MM.1S (cell line): ENCODE measurements at regions not wholly inside any gene's neighbourhood (a gene's known extent, or its start where the extent isn't known, plus 50 kb on each side); places are given as distances from the start of the nearest gene placed in this dataset.

Experiments
- DNase-seq: peaks from one replicate; pipeline ENCODE4 v3.0.0-alpha.2; 2015
- H2AFZ ChIP-seq: fragments of 300-600 bp; sonication (generic); 2 replicates; pipeline ENCODE4 v1.6.0; 2016; ENCODE audit warnings: antibody characterized with exemption, low read length
- H3F3A ChIP-seq: fragments of 300-600 bp; sonication (generic); 2 replicates; pipeline ENCODE4 v1.6.1; 2016; ENCODE audit warnings: mild to moderate bottlenecking, antibody characterized with exemption, low read length, moderate library complexity, mixed read lengths; ENCODE audit not compliant: insufficient read depth
- H3K27ac ChIP-seq: fragments of 300-600 bp; sonication (generic); 2 replicates; pipeline ENCODE4 v1.5.1; 2016; ENCODE audit warnings: mild to moderate bottlenecking, low read length
- H3K27me3 ChIP-seq: fragments of 300-600 bp; sonication (generic); replicated peaks from 2 replicates; pipeline ENCODE4 v1.6.0; 2016; ENCODE audit warnings: low read length; ENCODE audit not compliant: insufficient read depth
- H3K36me3 ChIP-seq: fragments of 300-600 bp; sonication (generic); replicated peaks from 2 replicates; pipeline ENCODE4 v1.6.1; 2016; ENCODE audit warnings: mild to moderate bottlenecking, low read length, mixed read lengths; ENCODE audit not compliant: insufficient read depth
- H3K4me1 ChIP-seq: fragments of 300-600 bp; sonication (generic); 2 replicates; pipeline ENCODE4 v1.6.1; 2016; ENCODE audit warnings: low read length, mixed read lengths
- H3K4me2 ChIP-seq: fragments of 300-600 bp; sonication (generic); 2 replicates; pipeline ENCODE4 v1.6.0; 2016; ENCODE audit warnings: low read depth, low read length
- H3K4me3 ChIP-seq: fragments of 300-600 bp; sonication (generic); 2 replicates; pipeline ENCODE4 v1.5.1; 2016; ENCODE audit warnings: low read length, mixed read lengths
- H3K79me2 ChIP-seq: fragments of 300-600 bp; sonication (generic); 2 replicates; pipeline ENCODE4 v1.6.1; 2016; ENCODE audit warnings: mixed run types, low read length, mixed read lengths
- H3K9ac ChIP-seq: fragments of 300-600 bp; sonication (generic); 2 replicates; pipeline ENCODE4 v1.6.1; 2016; ENCODE audit warnings: low read length, mixed read lengths
- H3K9me2 ChIP-seq: fragments of 300-600 bp; sonication (generic); replicated peaks from 2 replicates; pipeline ENCODE4 v1.6.1; 2016; ENCODE audit warnings: mild to moderate bottlenecking, low read length, mixed read lengths; ENCODE audit not compliant: insufficient read depth
- H3K9me3 ChIP-seq: fragments of 300-600 bp; sonication (generic); replicated peaks from 2 replicates; pipeline ENCODE4 v1.6.1; 2016; ENCODE audit warnings: mild to moderate bottlenecking, low read length, mixed read lengths; ENCODE audit not compliant: insufficient read depth
- H4K20me1 ChIP-seq: fragments of 300-600 bp; sonication (generic); 2 replicates; pipeline ENCODE4 v1.6.1; 2016; ENCODE audit warnings: mild to moderate bottlenecking, low read length, moderate library complexity, mixed read lengths; ENCODE audit not compliant: insufficient read depth
- EZH2 ChIP-seq: fragments of 300-600 bp; sonication (generic); optimal IDR thresholded peaks from 2 replicates; pipeline ENCODE3; 2017; ENCODE audit warnings: low read depth, mild to moderate bottlenecking, antibody characterized with exemption, low read length, mixed read lengths
- EZH2phosphoT487 ChIP-seq: fragments of 300-600 bp; sonication (generic); IDR thresholded peaks from 2 replicates; pipeline ENCODE4 v1.6.1; 2018; ENCODE audit warnings: antibody characterized with exemption, low read length
- TF ChIP-seq, protein P1 (sequence below): fragments of 300-600 bp; sonication (generic); IDR thresholded peaks from 2 replicates; pipeline ENCODE4 v1.5.1; 2016; ENCODE audit warnings: antibody characterized with exemption, low read length, mixed read lengths

DNA sequence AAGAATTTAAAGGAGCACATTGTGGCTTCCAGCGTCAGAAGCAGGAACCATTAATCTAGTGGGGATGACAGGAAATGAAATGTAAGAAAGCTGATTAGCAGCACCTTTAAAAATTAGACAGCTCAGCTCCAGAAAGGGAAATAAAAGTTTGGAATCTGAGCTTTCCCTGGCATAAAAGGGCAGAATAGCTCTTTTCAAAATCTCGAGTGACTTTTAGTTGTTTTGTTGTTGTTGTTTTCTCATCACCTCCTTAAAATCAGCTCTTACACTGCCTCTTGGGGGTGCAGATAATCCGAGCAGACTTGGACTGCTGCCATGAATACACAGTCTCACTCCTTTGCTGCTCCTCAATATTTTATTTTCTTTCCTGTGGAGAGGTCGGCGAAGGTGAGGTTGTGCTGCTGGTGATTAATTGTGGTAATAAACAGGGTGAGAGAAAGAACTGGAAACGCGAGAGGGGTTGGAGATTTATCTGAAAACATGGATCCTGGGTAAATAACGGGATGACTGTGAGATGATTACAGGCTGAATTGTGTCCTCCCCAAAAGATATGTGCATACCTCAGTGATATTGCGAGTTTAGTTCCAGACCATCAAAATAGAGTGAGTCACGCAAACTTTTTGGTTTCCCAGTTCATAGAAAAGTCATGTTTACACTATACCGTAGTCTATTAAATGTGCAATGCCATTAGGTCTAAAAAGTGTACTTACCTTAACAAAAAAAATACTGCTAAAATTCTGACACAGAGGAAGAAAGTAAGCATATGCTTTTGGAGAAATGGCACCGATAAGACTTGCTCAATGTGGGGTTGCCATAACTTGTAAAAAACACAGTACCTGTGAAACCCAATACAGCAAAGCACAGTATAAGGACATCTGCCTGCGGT lies 787.7 kb downstream of the UQCRFS1 start:
- Histone ChIP-seq H3K9ac (no peak overlapping the region), H3K79me2 (no peaks in the 10 kb centered on the region), H3K4me3 (no peak overlapping the region), H3K27ac (no peak overlapping the region), H3K4me1 (peaks cover 6% of the 10 kb centered on the region; the same call in 1 of the 2 replicates), H4K20me1 (no peaks in the 10 kb centered on the region), H3K4me2 (no peak overlapping the region), H3K27me3 (no peaks in the 10 kb centered on the region), H3K36me3 (no peaks in the 10 kb centered on the region), H3K9me2 (no peaks in the 10 kb centered on the region), H2AFZ (no peak overlapping the region), H3K9me3 (no peaks in the 10 kb centered on the region), H3F3A (no peaks in the 10 kb centered on the region)
- TF ChIP-seq EZH2phosphoT487 = no peak
- no peak for TF ChIP-seq EZH2
- TF ChIP-seq, protein P1, sequence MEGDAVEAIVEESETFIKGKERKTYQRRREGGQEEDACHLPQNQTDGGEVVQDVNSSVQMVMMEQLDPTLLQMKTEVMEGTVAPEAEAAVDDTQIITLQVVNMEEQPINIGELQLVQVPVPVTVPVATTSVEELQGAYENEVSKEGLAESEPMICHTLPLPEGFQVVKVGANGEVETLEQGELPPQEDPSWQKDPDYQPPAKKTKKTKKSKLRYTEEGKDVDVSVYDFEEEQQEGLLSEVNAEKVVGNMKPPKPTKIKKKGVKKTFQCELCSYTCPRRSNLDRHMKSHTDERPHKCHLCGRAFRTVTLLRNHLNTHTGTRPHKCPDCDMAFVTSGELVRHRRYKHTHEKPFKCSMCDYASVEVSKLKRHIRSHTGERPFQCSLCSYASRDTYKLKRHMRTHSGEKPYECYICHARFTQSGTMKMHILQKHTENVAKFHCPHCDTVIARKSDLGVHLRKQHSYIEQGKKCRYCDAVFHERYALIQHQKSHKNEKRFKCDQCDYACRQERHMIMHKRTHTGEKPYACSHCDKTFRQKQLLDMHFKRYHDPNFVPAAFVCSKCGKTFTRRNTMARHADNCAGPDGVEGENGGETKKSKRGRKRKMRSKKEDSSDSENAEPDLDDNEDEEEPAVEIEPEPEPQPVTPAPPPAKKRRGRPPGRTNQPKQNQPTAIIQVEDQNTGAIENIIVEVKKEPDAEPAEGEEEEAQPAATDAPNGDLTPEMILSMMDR = no peak
- DNase-seq = no peak

DNA sequence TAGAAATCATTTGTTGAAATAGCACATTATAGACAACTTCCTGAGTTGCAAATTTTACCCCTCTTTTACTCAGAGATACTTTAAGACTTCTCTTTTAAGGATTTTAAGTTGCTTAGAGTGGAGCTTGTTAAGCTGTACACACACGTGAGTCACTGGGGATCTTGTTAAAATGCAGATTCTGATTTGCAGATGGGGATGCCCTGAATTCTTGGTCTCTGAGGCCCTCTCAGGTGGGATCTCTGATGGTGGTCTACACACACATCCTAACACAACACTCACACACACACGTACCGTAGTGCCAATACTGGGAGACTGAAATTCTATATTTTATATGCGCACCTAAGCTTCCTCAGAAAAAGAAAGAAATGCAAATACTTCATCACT lies 788.3 kb downstream of the UQCRFS1 start:
- Histone ChIP-seq H3K4me3 (no peak overlapping the region), H3K27ac (no peak overlapping the region), H3K9ac (no peak overlapping the region), H3K9me2 (no peaks in the 10 kb centered on the region), H3F3A (no peaks in the 10 kb centered on the region), H2AFZ (no peak overlapping the region), H3K36me3 (no peaks in the 10 kb centered on the region), H3K4me2 (no peak overlapping the region), H3K27me3 (no peaks in the 10 kb centered on the region), H4K20me1 (no peaks in the 10 kb centered on the region), H3K79me2 (no peaks in the 10 kb centered on the region), H3K9me3 (no peaks in the 10 kb centered on the region), H3K4me1 (peaks cover 6% of the 10 kb centered on the region; the same call in 1 of the 2 replicates)
- TF ChIP-seq EZH2 = no peak
- TF ChIP-seq, protein P1 = no peak
- no peak for TF ChIP-seq EZH2phosphoT487
- DNase-seq = no peak

DNA sequence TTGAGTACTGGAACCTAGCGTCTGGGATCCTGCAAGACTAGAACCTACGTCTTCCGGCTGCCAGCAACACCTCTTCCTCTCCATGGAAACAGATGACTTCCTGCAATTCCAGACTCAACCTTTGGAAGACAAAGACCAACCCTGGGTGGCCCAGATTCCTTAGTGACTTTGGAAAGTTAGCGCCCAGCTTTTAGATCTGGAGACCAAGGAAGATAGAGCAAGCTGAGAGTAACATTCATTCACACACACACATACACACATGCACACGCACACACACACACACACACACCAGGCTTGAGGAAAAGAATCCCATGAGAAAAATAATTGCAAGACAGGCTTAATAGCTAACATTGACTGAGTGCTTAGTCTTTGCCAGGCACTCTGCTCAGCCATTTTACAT lies 788.9 kb downstream of the UQCRFS1 start:
- Histone ChIP-seq H3K9me3 (no peaks in the 10 kb centered on the region), H3K79me2 (no peaks in the 10 kb centered on the region), H2AFZ (no peak overlapping the region), H3K4me3 (no peak overlapping the region), H3K9me2 (no peaks in the 10 kb centered on the region), H3K4me2 (no peak overlapping the region), H3K27me3 (no peaks in the 10 kb centered on the region), H3F3A (no peaks in the 10 kb centered on the region), H3K4me1 (peaks cover 1% of the 10 kb centered on the region; the same call in 1 of the 2 replicates), H4K20me1 (no peaks in the 10 kb centered on the region), H3K9ac (no peak overlapping the region), H3K36me3 (no peaks in the 10 kb centered on the region), H3K27ac (no peak overlapping the region)
- TF ChIP-seq EZH2phosphoT487 = no peak
- no peak for TF ChIP-seq EZH2
- TF ChIP-seq, protein P1 = no peak
- DNase-seq = no peak
